ENCODE measurements at regions not wholly inside any gene's neighbourhood (a gene's known extent, or its start where the extent isn't known, plus 50 kb on each side); places are given as distances from the start of the nearest gene placed in this dataset.

DNA sequence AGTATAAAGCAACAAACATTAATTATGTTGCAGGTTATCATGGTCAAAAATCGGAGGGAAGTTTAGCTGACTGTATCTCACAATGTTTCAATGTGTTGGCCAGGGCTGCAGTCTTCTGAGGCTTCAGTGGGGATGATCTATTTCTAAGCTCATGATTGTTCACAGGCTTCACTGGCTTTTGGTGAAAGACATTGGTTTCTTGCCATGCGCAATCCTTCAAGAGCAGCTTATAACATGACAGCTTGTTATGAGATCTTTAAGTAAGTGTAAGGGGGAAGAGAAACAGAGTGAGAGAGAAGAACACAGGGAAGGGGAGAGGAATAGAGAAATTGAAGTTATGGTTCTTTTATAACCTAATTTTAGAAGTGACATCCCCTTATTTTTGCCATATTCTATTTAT, 385.9 kb upstream of the CHD1 start:
- H3K36me3 ChIP-seq, result no peaks in the 10 kb centered on the region
- no peak overlapping the region for H3K4me3 ChIP-seq (ENCODE audit: low read depth, low read length)
- H3K4me1 ChIP-seq, result peaks cover 4% of the 10 kb centered on the region; the same call in 1 of the 2 replicates
- TF ChIP-seq CTCF (IDR thresholded peaks at IDR 0.05; ENCODE audit: low read depth, low read length), result no peak
- no peaks in the 10 kb centered on the region for H3K27me3 ChIP-seq
- no peaks in the 10 kb centered on the region for H3K9me3 ChIP-seq
- no peak for DNase-seq

DNA sequence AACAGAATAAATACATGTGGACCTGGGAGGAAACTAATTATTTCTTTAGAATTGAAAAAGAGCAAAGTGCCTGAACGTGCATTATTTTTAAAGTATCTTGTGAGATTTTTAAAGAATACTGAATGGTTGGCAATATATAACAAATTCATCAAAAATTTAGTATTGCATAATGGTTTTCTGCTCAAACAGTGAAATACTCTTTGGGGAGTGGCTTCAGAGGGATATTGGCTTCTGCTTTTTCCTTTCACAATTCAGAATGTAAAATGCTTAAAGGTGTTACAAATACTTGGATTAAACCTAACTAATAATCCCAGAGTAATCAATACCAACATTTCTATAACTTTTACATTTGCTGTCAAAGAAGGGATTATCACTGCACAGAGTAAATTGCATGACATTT, 379.3 kb upstream of the CHD1 start:
- Histone ChIP-seq H3K4me3 (ENCODE audit: low read depth, low read length) (no peak overlapping the region), H3K36me3 (no peaks in the 10 kb centered on the region), H3K4me1 (peaks cover 10% of the 10 kb centered on the region; the same call in 1 of the 2 replicates), H3K9me3 (no peaks in the 10 kb centered on the region), H3K27me3 (no peaks in the 10 kb centered on the region)
- no peak for DNase-seq
- no peak for TF ChIP-seq CTCF (IDR thresholded peaks at IDR 0.05; ENCODE audit: low read depth, low read length)

GRCh38 chr5:99305045-99305580, 376.3 kb upstream of the CHD1 start:
- Histone ChIP-seq H3K4me3 (ENCODE audit: low read depth, low read length) (no peak overlapping the region), H3K4me1 (peaks cover 10% of the 10 kb centered on the region; the same call in 1 of the 2 replicates), H3K27me3 (no peaks in the 10 kb centered on the region), H3K9me3 (no peaks in the 10 kb centered on the region), H3K36me3 (no peaks in the 10 kb centered on the region)
- TF ChIP-seq CTCF (IDR thresholded peaks at IDR 0.05; ENCODE audit: low read depth, low read length), result no peak
- no peak for DNase-seq

GRCh38 chr5:99285606-99286005, 356.8 kb upstream of the CHD1 start:
- H3K27me3 ChIP-seq, result no peaks in the 10 kb centered on the region
- peaks cover 9% of the 10 kb centered on the region for H3K4me1 ChIP-seq
- no peak for TF ChIP-seq CTCF (IDR thresholded peaks at IDR 0.05; ENCODE audit: low read depth, low read length)
- no peak overlapping the region for H3K4me3 ChIP-seq (ENCODE audit: low read depth, low read length)
- DNase-seq, result no peak
- no peaks in the 10 kb centered on the region for H3K9me3 ChIP-seq
- no peaks in the 10 kb centered on the region for H3K36me3 ChIP-seq

GRCh38 chr5:99275128-99275527, 346.3 kb upstream of the CHD1 start:
- H3K36me3 ChIP-seq, result no peaks in the 10 kb centered on the region
- peaks cover 3% of the 10 kb centered on the region for H3K4me1 ChIP-seq
- no peak overlapping the region for H3K4me3 ChIP-seq (ENCODE audit: low read depth, low read length)
- no peaks in the 10 kb centered on the region for H3K27me3 ChIP-seq
- TF ChIP-seq CTCF (IDR thresholded peaks at IDR 0.05; ENCODE audit: low read depth, low read length), result no peak
- no peaks in the 10 kb centered on the region for H3K9me3 ChIP-seq
- no peak for DNase-seq

GRCh38 chr5:99272576-99272975, 343.8 kb upstream of the CHD1 start:
- Histone ChIP-seq H3K4me3 (ENCODE audit: low read depth, low read length) (no peak overlapping the region), H3K4me1 (peaks cover 3% of the 10 kb centered on the region), H3K27me3 (no peaks in the 10 kb centered on the region), H3K36me3 (no peaks in the 10 kb centered on the region), H3K9me3 (no peaks in the 10 kb centered on the region)
- TF ChIP-seq CTCF (IDR thresholded peaks at IDR 0.05; ENCODE audit: low read depth, low read length), result no peak
- DNase-seq, result no peak
